Panc1 (cell line): ENCODE measurements at regions not wholly inside any gene's neighbourhood (a gene's known extent, or its start where the extent isn't known, plus 50 kb on each side); places are given as distances from the start of the nearest gene placed in this dataset.

ENCODE experiments used
- ATAC-seq: fragments of 200-7000 bp; cut with Tn5 transposase; 2 replicates; pipeline ENCODE4 v1.9.1; 2020; ENCODE audit warnings: mild to moderate bottlenecking, moderate library complexity
- BruUV-seq: library from RNA; stranded (reverse); fragments of 400-500 nt; replicated peaks from 2 replicates; lab custom pipeline; 2021; lab: Mats Ljungman, UMichigan
- CTCF ChIA-PET: fragments of 300-600 bp; sonication (Branson Sonifier 250); formaldehyde crosslinking; loops from one replicate; lab custom pipeline; 2022; ENCODE audit warnings: antibody characterized with exemption; lab: Charles Lee
- POLR2A ChIA-PET: fragments of 300-600 bp; sonication (Branson Sonifier 250); formaldehyde crosslinking; loops from one replicate; lab custom pipeline; 2022; ENCODE audit warnings: antibody characterized with exemption; lab: Charles Lee
- DNase-seq: peaks from one replicate; pipeline ENCODE4 v3.0.0-alpha.2; 2010; ENCODE audit warnings: low read depth, low spot score
- H3K27ac ChIP-seq: 2 replicates; pipeline ENCODE4 v1.5.1; 2011; ENCODE audit warnings: mild to moderate bottlenecking, low read length, inconsistent platforms
- H3K27me3 ChIP-seq: fragments of 200-500 bp; sonication (Bioruptor generic); 2 replicates; pipeline ENCODE4 v1.6.0; 2014; ENCODE audit warnings: low read length, inconsistent platforms; ENCODE audit not compliant: control insufficient read depth, insufficient read depth
- H3K36me3 ChIP-seq: fragments of 200-500 bp; sonication (Bioruptor generic); 2 replicates; pipeline ENCODE4 v1.5.1; 2014; ENCODE audit warnings: inconsistent platforms, mild to moderate bottlenecking, low read length, moderate library complexity; ENCODE audit not compliant: control insufficient read depth, insufficient read depth
- H3K4me1 ChIP-seq: 2 replicates; pipeline ENCODE4 v1.5.1; 2011; ENCODE audit warnings: inconsistent platforms, mild to moderate bottlenecking, low read length, moderate library complexity; ENCODE audit not compliant: control insufficient read depth, insufficient read depth
- H3K4me3 ChIP-seq, 2 experiments: 2 replicates each; pipeline ENCODE4 v1.5.1; 2011 to 2012; ENCODE audit warnings: low read depth in 2 of 2, low read length in 2 of 2, mild to moderate bottlenecking in 2 of 2, inconsistent platforms in 1 of 2, moderate library complexity in 1 of 2
- H3K9me3 ChIP-seq: fragments of 200-500 bp; sonication (Bioruptor generic); 2 replicates; pipeline ENCODE4 v1.5.1; 2014; ENCODE audit warnings: low read depth, mild to moderate bottlenecking, inconsistent platforms, low read length, moderate library complexity; ENCODE audit not compliant: control insufficient read depth, insufficient read depth
- POLR2AphosphoS5 ChIP-seq: IDR thresholded peaks from 2 replicates; pipeline ENCODE4 v1.6.1; 2012; ENCODE audit warnings: mild to moderate bottlenecking, low read depth, low read length, moderate library complexity
- SIN3A ChIP-seq: IDR thresholded peaks from 2 replicates; pipeline ENCODE4 v1.6.1; 2012; ENCODE audit warnings: low read depth, mild to moderate bottlenecking, low read length, moderate library complexity, borderline replicate concordance; ENCODE audit not compliant: insufficient read depth
- TCF7L2 ChIP-seq: IDR thresholded peaks from 2 replicates; pipeline ENCODE4 v1.6.1; 2011; ENCODE audit warnings: mild to moderate bottlenecking, low read depth, low read length, inconsistent platforms
- in situ Hi-C: cut with HindIII; loops from 2 replicates; pipeline ENCODE4 v1.10.0; 2016; ENCODE audit warnings: low sequenced_read_pairs, low pct_unique_long_range_greater_than_20kb
- intact Hi-C: fragments of 100-400 bp; cut with micrococcal nuclease; formaldehyde crosslinking; loops from one replicate; pipeline ENCODE4 v1.10.0; 2022; ENCODE audit not compliant: unreplicated experiment
- TF ChIP-seq, protein P1 (sequence below), 2 experiments: IDR thresholded peaks; 2 replicates each; pipeline ENCODE4 v1.6.1; 2011 to 2012; ENCODE audit warnings: low read depth in 2 of 2, control low read depth in 1 of 2, low read length in 1 of 2, mild to moderate bottlenecking in 1 of 2, moderate library complexity in 1 of 2; ENCODE audit not compliant: insufficient read depth in 1 of 2
- TF ChIP-seq, protein P2 (sequence below): fragments of 450-650 bp; IDR thresholded peaks from 2 replicates; pipeline ENCODE4 v1.5.1; 2017; ENCODE audit warnings: mild to moderate bottlenecking

GRCh38 chrX:40460926-40461325 lies 119.8 kb upstream of the ATP6AP2 start:
- intact Hi-C loops: no loop called here
- in situ Hi-C loops: no loop called here
- ATAC-seq (no peak), DNase-seq (no peak)
- BruUV-seq: no TSS peak
- Histone ChIP-seq H3K4me1 (no peaks in the 10 kb centered on the region), H3K27me3 (no peaks in the 10 kb centered on the region), H3K27ac (no peak overlapping the region), H3K4me3 (no peak overlapping the region), H3K9me3 (no peaks in the 10 kb centered on the region), H3K36me3 (no peaks in the 10 kb centered on the region)
- TF ChIP-seq TCF7L2: no peak
- TF ChIP-seq, protein P1, sequence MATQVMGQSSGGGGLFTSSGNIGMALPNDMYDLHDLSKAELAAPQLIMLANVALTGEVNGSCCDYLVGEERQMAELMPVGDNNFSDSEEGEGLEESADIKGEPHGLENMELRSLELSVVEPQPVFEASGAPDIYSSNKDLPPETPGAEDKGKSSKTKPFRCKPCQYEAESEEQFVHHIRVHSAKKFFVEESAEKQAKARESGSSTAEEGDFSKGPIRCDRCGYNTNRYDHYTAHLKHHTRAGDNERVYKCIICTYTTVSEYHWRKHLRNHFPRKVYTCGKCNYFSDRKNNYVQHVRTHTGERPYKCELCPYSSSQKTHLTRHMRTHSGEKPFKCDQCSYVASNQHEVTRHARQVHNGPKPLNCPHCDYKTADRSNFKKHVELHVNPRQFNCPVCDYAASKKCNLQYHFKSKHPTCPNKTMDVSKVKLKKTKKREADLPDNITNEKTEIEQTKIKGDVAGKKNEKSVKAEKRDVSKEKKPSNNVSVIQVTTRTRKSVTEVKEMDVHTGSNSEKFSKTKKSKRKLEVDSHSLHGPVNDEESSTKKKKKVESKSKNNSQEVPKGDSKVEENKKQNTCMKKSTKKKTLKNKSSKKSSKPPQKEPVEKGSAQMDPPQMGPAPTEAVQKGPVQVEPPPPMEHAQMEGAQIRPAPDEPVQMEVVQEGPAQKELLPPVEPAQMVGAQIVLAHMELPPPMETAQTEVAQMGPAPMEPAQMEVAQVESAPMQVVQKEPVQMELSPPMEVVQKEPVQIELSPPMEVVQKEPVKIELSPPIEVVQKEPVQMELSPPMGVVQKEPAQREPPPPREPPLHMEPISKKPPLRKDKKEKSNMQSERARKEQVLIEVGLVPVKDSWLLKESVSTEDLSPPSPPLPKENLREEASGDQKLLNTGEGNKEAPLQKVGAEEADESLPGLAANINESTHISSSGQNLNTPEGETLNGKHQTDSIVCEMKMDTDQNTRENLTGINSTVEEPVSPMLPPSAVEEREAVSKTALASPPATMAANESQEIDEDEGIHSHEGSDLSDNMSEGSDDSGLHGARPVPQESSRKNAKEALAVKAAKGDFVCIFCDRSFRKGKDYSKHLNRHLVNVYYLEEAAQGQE (IDR thresholded peaks at IDR 0.05; ENCODE audit: insufficient read depth in 1 of 2, low read depth in 2 of 2, low read length in 1 of 2): no peak
- TF ChIP-seq, protein P2, sequence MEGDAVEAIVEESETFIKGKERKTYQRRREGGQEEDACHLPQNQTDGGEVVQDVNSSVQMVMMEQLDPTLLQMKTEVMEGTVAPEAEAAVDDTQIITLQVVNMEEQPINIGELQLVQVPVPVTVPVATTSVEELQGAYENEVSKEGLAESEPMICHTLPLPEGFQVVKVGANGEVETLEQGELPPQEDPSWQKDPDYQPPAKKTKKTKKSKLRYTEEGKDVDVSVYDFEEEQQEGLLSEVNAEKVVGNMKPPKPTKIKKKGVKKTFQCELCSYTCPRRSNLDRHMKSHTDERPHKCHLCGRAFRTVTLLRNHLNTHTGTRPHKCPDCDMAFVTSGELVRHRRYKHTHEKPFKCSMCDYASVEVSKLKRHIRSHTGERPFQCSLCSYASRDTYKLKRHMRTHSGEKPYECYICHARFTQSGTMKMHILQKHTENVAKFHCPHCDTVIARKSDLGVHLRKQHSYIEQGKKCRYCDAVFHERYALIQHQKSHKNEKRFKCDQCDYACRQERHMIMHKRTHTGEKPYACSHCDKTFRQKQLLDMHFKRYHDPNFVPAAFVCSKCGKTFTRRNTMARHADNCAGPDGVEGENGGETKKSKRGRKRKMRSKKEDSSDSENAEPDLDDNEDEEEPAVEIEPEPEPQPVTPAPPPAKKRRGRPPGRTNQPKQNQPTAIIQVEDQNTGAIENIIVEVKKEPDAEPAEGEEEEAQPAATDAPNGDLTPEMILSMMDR: no peak
- TF ChIP-seq POLR2AphosphoS5: no peak
- no peak for TF ChIP-seq SIN3A
- ChIA-PET CTCF (no interaction called here), POLR2A (no interaction called here)

GRCh38 chrX:40459571-40460158 lies 121.1 kb upstream of the ATP6AP2 start:
- no TSS peak for BruUV-seq
- POLR2A ChIA-PET: no interaction called here
- no peak for DNase-seq
- CTCF ChIA-PET: no interaction called here
- intact Hi-C loops (no loop called here), in situ Hi-C loops (no loop called here)
- no peak for TF ChIP-seq TCF7L2
- TF ChIP-seq, protein P2: no peak
- no peak for TF ChIP-seq POLR2AphosphoS5
- TF ChIP-seq SIN3A: no peak
- TF ChIP-seq, protein P1 (IDR thresholded peaks at IDR 0.05; ENCODE audit: insufficient read depth in 1 of 2, low read depth in 2 of 2, low read length in 1 of 2): no peak
- no peak for ATAC-seq
- H3K9me3 ChIP-seq: no peaks in the 10 kb centered on the region
- no peak overlapping the region for H3K27ac ChIP-seq
- H3K4me1 ChIP-seq: no peaks in the 10 kb centered on the region
- H3K4me3 ChIP-seq: no peak overlapping the region
- H3K27me3 ChIP-seq: no peaks in the 10 kb centered on the region
- no peaks in the 10 kb centered on the region for H3K36me3 ChIP-seq
